Ovary (tissue), 3 donors: ENCODE measurements at regions not wholly inside any gene's neighbourhood (a gene's known extent, or its start where the extent isn't known, plus 50 kb on each side); places are given as distances from the start of the nearest gene placed in this dataset.

Experiments used
- CTCF ChIP-seq, 3 donors: fragments of 450-650 bp in 2 of 3; fragments of 200-600 bp in 1 of 3; IDR thresholded peaks; one replicate each; pipeline versions ENCODE4 v1.5.1 to v1.8.0; 2016 to 2022; ENCODE audit warnings: antibody characterized with exemption in 3 of 3, mild to moderate bottlenecking in 1 of 3
- EP300 ChIP-seq: sonication (generic); formaldehyde crosslinking; IDR thresholded peaks from one replicate; pipeline ENCODE4 v1.6.1; 2017; ENCODE audit warnings: antibody characterized with exemption
- POLR2A ChIP-seq: fragments of 450-650 bp; IDR thresholded peaks from one replicate; pipeline ENCODE4 v1.6.1; 2017; ENCODE audit warnings: antibody characterized with exemption, mild to moderate bottlenecking, moderate library complexity
- donor health status: DM: no; HTN: no; CAD: no.

- TF ChIP-seq POLR2A: no peak
- no peak for TF ChIP-seq CTCF (IDR thresholded peaks at IDR 0.05)
- TF ChIP-seq EP300: no peak
Observed at GRCh38 chr1:60621368-60621851, 461.0 kb upstream of the NFIA start.
